Adrenal gland (tissue), 5 donors: ENCODE measurements at regions not wholly inside any gene's neighbourhood (a gene's known extent, or its start where the extent isn't known, plus 50 kb on each side); places are given as distances from the start of the nearest gene placed in this dataset.

Source experiments
- CTCF ChIP-seq, 6 experiments: fragments of 450-650 bp in 4 of 6; fragments of 200-600 bp in 2 of 6; sonication (generic) in 1 of 6; IDR thresholded peaks; 1 replicate in 5 of 6; 2 replicates in 1 of 6; pipeline versions ENCODE4 v1.5.1 to v1.8.0; 2016 to 2021; ENCODE audit warnings: antibody characterized with exemption in 6 of 6, mild to moderate bottlenecking in 2 of 6, moderate library complexity in 1 of 6
- POLR2A ChIP-seq, 2 donors: fragments of 450-650 bp; IDR thresholded peaks; one replicate each; pipeline ENCODE4 v1.6.1; 2017; ENCODE audit warnings: antibody characterized with exemption in 2 of 2, mild to moderate bottlenecking in 2 of 2, moderate library complexity in 1 of 2
- donor health status: DM: no; HTN: no; CAD: no.

- no peak for TF ChIP-seq CTCF (IDR thresholded peaks at IDR 0.05)
- TF ChIP-seq POLR2A (IDR thresholded peaks at IDR 0.05), result no peak
Measured at GRCh38 chr9:2288309-2288708, 273.2 kb downstream of the SMARCA2 start.
